Urinary bladder (tissue), 3 donors: ENCODE measurements at regions not wholly inside any gene's neighbourhood (a gene's known extent, or its start where the extent isn't known, plus 50 kb on each side); places are given as distances from the start of the nearest gene placed in this dataset.
"Not testable (repeated sequence)": the region's sequence is repeated elsewhere in the genome, so short reads cannot be mapped to it uniquely, and the experiment has no call there.

Source experiments
- DNase-seq: peaks from one replicate; pipeline ENCODE4 v3.0.0-alpha.2; 2015; ENCODE audit errors: extremely low spot score
- H3K27ac ChIP-seq: one replicate; pipeline ENCODE4 v1.5.1; 2013; ENCODE audit warnings: low read depth, mild to moderate bottlenecking, moderate library complexity
- H3K36me3 ChIP-seq: one replicate; pipeline ENCODE4 v1.6.1; 2013; ENCODE audit warnings: mild to moderate bottlenecking, moderate library complexity; ENCODE audit not compliant: insufficient read depth
- H3K4me1 ChIP-seq: one replicate; pipeline ENCODE4 v1.6.1; 2013; ENCODE audit warnings: mild to moderate bottlenecking, moderate library complexity; ENCODE audit not compliant: insufficient read depth
- H3K4me3 ChIP-seq: one replicate; pipeline ENCODE4 v1.5.1; 2013; ENCODE audit warnings: low read depth, low read length
- WGBS: extraction: QIAGEN DNeasy Blood & Tissue Kit; methylation state at CpG from one replicate; pipeline ENCODE4 v1.1.7; 2013; 5-methylcytosine and 5-hydroxymethylcytosine counted together
- donor health status: healthy with polysubstance abuse.
- donor health status: healthy.

GRCh38 chr7:10612950-10613349 lies 360.7 kb upstream of the PHF14 start:
- DNase-seq = no peak
- no peak overlapping the region for H3K27ac ChIP-seq
- no peaks in the 10 kb centered on the region for H3K36me3 ChIP-seq
- H3K4me1 ChIP-seq = no peaks in the 10 kb centered on the region
- no peak overlapping the region for H3K4me3 ChIP-seq

- no peaks in the 10 kb centered on the region for H3K36me3 ChIP-seq
- H3K4me1 ChIP-seq = no peaks in the 10 kb centered on the region
- H3K4me3 ChIP-seq = no peak overlapping the region
- WGBS = 48% methylated on average over 3 of the region's 3 CpGs
- no peak overlapping the region for H3K27ac ChIP-seq
- no peak for DNase-seq
Measured at GRCh38 chr7:10618953-10619352, 354.7 kb upstream of the PHF14 start.

GRCh38 chr7:10632712-10633111 lies 341.0 kb upstream of the PHF14 start:
- no peak overlapping the region for H3K27ac ChIP-seq
- no peaks in the 10 kb centered on the region for H3K36me3 ChIP-seq
- no peak overlapping the region for H3K4me3 ChIP-seq
- no peaks in the 10 kb centered on the region for H3K4me1 ChIP-seq
- WGBS = 25% methylated on average over 1 of the region's 1 CpG
- no peak for DNase-seq

GRCh38 chr7:10634239-10634638 lies 339.4 kb upstream of the PHF14 start:
- no peak for DNase-seq
- Histone ChIP-seq H3K36me3 (no peaks in the 10 kb centered on the region), H3K27ac (no peak overlapping the region), H3K4me1 (no peaks in the 10 kb centered on the region), H3K4me3 (no peak overlapping the region)
- 51% methylated on average over 2 of the region's 2 CpGs for WGBS

DNA sequence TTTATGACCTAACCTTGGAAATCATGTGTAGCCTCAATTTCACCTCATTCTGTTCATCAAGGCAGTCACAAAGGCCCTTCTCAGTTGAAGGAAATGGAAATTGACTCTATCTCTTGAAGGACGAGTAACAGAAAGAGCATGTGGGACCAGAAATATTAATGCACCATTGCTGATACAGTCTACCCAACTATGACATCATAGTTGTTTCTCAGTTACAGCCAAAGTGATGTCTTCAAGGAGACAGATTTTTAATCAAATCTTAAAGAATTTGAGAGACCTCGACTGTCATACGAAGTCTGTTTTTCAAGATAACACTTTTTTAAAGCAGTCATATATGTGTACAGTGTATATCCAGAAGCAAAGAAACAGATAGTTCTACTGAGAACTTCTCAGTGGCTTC lies 335.7 kb upstream of the PHF14 start:
- H3K27ac ChIP-seq = no peak overlapping the region
- no peaks in the 10 kb centered on the region for H3K36me3 ChIP-seq
- no peak overlapping the region for H3K4me3 ChIP-seq
- DNase-seq = no peak
- no peaks in the 10 kb centered on the region for H3K4me1 ChIP-seq
- WGBS = 56% methylated on average over 3 of the region's 3 CpGs

DNA sequence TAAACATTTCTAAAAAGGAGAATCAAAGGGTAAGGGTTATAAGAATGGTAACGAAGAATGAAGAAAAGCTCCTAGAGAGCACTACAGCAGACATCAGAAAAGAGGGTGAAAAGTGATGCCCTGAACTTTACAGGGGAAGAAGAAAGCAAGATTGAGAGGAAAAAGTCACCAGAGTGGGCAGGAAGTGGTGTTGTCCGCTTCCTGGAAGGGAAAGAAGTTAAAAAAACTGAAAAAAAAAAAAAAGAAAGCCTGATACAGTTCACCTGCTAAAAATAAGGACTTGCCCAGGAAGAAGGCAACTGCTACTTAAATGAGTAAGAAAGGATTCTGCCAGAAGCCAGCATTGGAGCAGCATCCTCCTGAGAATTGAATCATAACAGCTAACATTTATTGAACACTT lies 330.1 kb upstream of the PHF14 start:
- Histone ChIP-seq H3K36me3 (no peaks in the 10 kb centered on the region), H3K4me3 (no peak overlapping the region), H3K27ac (no peak overlapping the region), H3K4me1 (no peaks in the 10 kb centered on the region)
- no peak for DNase-seq
- WGBS = 74% methylated on average over 2 of the region's 2 CpGs

GRCh38 chr7:10644849-10645248 lies 328.8 kb upstream of the PHF14 start:
- DNase-seq = no peak
- 82% methylated on average over 3 of the region's 3 CpGs for WGBS
- Histone ChIP-seq H3K36me3 (no peaks in the 10 kb centered on the region), H3K4me3 (no peak overlapping the region), H3K27ac (no peak overlapping the region), H3K4me1 (no peaks in the 10 kb centered on the region)

- H3K4me1 ChIP-seq = no peaks in the 10 kb centered on the region
- DNase-seq = no peak
- no peak overlapping the region for H3K27ac ChIP-seq
- 15% methylated on average over 5 of the region's 5 CpGs for WGBS
- no peaks in the 10 kb centered on the region for H3K36me3 ChIP-seq
- H3K4me3 ChIP-seq = no peak overlapping the region
Measured at GRCh38 chr7:10646194-10646593, 327.5 kb upstream of the PHF14 start.

- Histone ChIP-seq H3K4me3 (no peak overlapping the region), H3K36me3 (no peaks in the 10 kb centered on the region), H3K4me1 (no peaks in the 10 kb centered on the region), H3K27ac (no peak overlapping the region)
- WGBS = 80% methylated on average over 5 of the region's 5 CpGs
- no peak for DNase-seq
Measured at GRCh38 chr7:10648289-10648688, 325.4 kb upstream of the PHF14 start.

GRCh38 chr7:10649120-10649519 lies 324.6 kb upstream of the PHF14 start:
- not testable (repeated sequence) for H3K4me3 ChIP-seq, H3K4me1 ChIP-seq, H3K27ac ChIP-seq, DNase-seq, H3K36me3 ChIP-seq
- WGBS = 82% methylated on average over 7 of the region's 7 CpGs

DNA sequence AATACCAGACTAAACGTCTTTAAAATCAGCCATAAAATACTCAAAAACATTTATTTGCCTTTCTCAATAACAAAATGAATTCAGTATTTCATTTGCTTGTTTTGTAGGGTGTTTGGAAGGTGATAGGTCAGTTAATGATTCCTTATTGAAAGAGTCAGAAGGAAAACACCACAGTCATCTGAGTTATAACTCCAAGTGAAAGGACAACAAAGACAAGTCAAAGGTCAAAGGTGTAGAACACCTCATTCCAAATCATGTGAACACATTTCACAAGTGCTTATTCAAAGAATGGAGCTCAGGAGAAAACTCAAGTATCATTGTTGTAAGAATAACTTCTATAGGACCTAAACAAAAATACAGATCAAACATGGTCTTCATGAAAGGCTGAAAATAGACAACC lies 318.6 kb upstream of the PHF14 start:
- H3K27ac ChIP-seq = no peak overlapping the region
- no peaks in the 10 kb centered on the region for H3K4me1 ChIP-seq
- H3K4me3 ChIP-seq = no peak overlapping the region
- 41% methylated on average over 1 of the region's 1 CpG for WGBS
- no peak for DNase-seq
- no peaks in the 10 kb centered on the region for H3K36me3 ChIP-seq

DNA sequence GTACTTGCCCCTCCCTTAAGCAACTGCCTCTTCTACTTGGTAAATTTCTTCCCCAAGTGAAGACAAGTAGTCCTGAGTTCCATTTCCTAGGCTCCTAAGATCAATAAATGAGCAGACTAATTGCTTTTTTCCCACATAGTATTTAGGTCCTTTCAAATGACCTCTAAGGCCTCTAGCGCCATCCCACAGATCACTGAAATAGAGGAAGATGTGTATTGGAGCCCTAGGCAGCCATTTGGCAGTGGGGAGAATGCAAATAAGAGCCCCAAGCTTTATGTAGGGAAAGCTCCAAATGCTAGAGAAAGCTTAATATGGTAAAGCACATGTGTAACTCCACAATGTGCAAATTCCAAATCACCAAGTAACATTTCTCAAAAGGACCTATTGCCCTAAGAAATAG lies 316.5 kb upstream of the PHF14 start:
- WGBS = 64% methylated on average over 1 of the region's 1 CpG
- H3K27ac ChIP-seq = no peak overlapping the region
- H3K4me3 ChIP-seq = no peak overlapping the region
- H3K36me3 ChIP-seq = no peaks in the 10 kb centered on the region
- H3K4me1 ChIP-seq = no peaks in the 10 kb centered on the region
- no peak for DNase-seq

GRCh38 chr7:10657837-10658236 lies 315.8 kb upstream of the PHF14 start:
- DNase-seq = no peak
- H3K4me3 ChIP-seq = no peak overlapping the region
- no peak overlapping the region for H3K27ac ChIP-seq
- H3K4me1 ChIP-seq = no peaks in the 10 kb centered on the region
- no peaks in the 10 kb centered on the region for H3K36me3 ChIP-seq

- WGBS = 57% methylated on average over 1 of the region's 1 CpG
- Histone ChIP-seq H3K27ac (no peak overlapping the region), H3K36me3 (no peaks in the 10 kb centered on the region), H3K4me1 (no peaks in the 10 kb centered on the region), H3K4me3 (no peak overlapping the region)
- no peak for DNase-seq
Measured at GRCh38 chr7:10662491-10662890, 311.2 kb upstream of the PHF14 start.

DNA sequence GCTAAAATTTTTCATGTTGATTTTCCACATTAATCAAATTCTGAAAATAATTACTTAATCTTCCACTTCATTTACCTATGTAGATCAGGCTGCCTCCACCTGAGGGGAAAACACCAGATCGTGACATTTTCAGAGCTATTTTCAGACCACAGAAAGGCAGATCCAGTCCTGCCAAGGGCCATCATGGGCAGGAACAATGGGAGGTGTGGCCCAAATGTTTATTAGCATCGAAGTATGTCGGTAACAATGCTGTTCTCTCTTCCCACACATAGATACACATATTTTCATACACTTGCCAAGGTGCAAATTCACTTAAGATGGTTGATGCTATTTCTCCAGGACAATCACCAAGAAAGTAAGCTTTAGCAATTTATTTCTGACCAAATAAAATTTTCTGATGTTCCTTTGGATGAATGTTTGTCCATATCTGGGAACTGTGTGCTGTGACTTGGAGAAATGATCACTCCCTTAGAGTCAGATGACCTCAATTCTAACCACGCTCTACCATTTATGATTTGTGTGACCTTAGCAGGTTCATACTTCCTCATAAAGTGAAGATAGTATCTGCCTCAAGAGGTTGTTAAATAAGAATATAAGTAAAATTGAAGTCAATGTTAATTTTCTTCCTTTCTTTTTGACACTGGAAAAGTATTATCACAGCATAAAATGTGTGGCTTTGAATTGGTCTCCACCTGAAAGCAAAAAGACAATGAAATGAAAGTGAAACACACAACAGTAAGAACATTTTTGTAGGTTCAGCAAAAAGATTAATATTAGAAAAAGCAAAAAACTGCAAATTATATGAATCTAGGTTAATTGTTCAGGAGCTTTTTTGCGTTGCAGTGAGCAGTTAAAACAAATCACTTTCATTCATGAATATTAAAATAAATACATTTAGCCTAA lies 310.4 kb upstream of the PHF14 start:
- Histone ChIP-seq H3K27ac (no peak overlapping the region), H3K36me3 (no peaks in the 10 kb centered on the region), H3K4me3 (no peak overlapping the region), H3K4me1 (no peaks in the 10 kb centered on the region)
- WGBS = 71% methylated on average over 5 of the region's 5 CpGs
- DNase-seq = no peak
